ENCODE measurements at regions not wholly inside any gene's neighbourhood (a gene's known extent, or its start where the extent isn't known, plus 50 kb on each side); places are given as distances from the start of the nearest gene placed in this dataset.

DNA sequence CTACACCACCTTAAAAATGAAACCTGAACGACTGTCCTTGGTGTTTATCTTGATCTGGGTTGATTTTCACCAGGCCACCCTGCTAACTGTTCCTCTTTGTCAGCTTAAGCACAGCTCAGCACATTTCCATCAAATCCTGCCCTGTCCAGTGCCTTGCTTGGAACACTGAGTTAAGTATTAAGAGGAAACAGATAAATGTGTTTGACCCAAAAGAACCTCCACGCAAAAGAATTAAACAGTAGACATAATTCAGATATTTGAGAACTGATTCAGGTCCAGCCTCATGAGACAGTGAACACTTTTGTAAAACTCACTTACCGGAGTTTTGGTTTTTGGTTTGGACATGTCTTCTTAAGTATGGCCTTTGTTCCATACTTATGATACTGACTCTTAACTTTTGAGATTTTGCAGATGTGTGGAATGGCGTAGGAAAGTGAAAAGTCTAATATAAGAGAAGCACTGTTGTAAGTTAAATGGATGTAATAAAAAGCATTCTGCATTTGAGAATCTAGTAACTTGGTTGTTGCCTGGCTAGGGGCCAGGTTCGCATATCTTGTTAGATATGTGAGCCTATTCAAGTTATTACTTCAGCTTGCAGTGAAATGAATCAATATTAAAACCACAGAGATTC is 88.9 kb upstream of the SERPINE2 start:
- H3K79me2 ChIP-seq (ENCODE audit: insufficient read depth, low read length), result no peaks in the 10 kb centered on the region
- no peaks in the 10 kb centered on the region for H3K36me3 ChIP-seq (ENCODE audit: insufficient read depth, low read length)
- H3K27ac ChIP-seq (ENCODE audit: low read depth, low read length, poor library complexity, severe bottlenecking), result no peak overlapping the region
- no peak overlapping the region for H2AFZ ChIP-seq (ENCODE audit: low read length)
- H3K4me2 ChIP-seq (ENCODE audit: low read length), result no peak overlapping the region
- no peaks in the 10 kb centered on the region for H3K4me1 ChIP-seq (ENCODE audit: insufficient read depth, low read length, severe bottlenecking)
- no peaks in the 10 kb centered on the region for H3K9me2 ChIP-seq (ENCODE audit: low read depth, low read length)
- no peak overlapping the region for H3K9ac ChIP-seq (ENCODE audit: low read length)
- no peaks in the 10 kb centered on the region for H3K9me3 ChIP-seq (ENCODE audit: low read length)
- no peak overlapping the region for H3K4me3 ChIP-seq (ENCODE audit: low read depth, low read length, poor library complexity, severe bottlenecking)
- H3K27me3 ChIP-seq (ENCODE audit: insufficient read depth, low read length), result no peaks in the 10 kb centered on the region
- no peaks in the 10 kb centered on the region for H3F3A ChIP-seq (ENCODE audit: insufficient read depth, low read length)
- no peak for TF ChIP-seq EZH2 (IDR thresholded peaks at IDR 0.05; ENCODE audit: borderline replicate concordance, low read length)
- TF ChIP-seq, protein P1, sequence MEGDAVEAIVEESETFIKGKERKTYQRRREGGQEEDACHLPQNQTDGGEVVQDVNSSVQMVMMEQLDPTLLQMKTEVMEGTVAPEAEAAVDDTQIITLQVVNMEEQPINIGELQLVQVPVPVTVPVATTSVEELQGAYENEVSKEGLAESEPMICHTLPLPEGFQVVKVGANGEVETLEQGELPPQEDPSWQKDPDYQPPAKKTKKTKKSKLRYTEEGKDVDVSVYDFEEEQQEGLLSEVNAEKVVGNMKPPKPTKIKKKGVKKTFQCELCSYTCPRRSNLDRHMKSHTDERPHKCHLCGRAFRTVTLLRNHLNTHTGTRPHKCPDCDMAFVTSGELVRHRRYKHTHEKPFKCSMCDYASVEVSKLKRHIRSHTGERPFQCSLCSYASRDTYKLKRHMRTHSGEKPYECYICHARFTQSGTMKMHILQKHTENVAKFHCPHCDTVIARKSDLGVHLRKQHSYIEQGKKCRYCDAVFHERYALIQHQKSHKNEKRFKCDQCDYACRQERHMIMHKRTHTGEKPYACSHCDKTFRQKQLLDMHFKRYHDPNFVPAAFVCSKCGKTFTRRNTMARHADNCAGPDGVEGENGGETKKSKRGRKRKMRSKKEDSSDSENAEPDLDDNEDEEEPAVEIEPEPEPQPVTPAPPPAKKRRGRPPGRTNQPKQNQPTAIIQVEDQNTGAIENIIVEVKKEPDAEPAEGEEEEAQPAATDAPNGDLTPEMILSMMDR (IDR thresholded peaks at IDR 0.05; ENCODE audit: low read length), result no peak
- no peaks in the 10 kb centered on the region for H4K20me1 ChIP-seq (ENCODE audit: insufficient read depth, low read length)

DNA sequence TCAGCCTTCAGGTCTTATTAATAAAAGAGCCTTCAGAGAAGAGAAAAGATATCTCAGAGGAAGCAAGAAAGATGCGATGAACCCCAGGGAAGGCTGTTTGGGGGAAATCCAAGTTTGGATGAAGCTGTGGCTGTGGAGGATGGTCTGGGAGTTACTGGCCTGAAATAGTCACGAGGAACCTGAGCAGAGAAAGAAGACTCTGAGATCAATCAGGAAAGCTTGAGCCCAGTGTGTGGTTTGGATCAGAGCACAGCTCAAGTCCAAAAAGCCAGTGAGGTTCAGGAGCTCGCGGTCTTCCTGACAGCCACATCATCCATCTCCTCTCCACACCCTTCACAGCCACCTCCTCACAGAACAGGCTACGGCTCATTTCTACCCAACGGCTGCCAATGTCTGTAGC is 87.4 kb upstream of the SERPINE2 start:
- no peaks in the 10 kb centered on the region for H3K9me2 ChIP-seq (ENCODE audit: low read depth, low read length)
- no peak overlapping the region for H3K4me3 ChIP-seq (ENCODE audit: low read depth, low read length, poor library complexity, severe bottlenecking)
- H3K27ac ChIP-seq (ENCODE audit: low read depth, low read length, poor library complexity, severe bottlenecking), result no peak overlapping the region
- H3K4me1 ChIP-seq (ENCODE audit: insufficient read depth, low read length, severe bottlenecking), result no peaks in the 10 kb centered on the region
- no peaks in the 10 kb centered on the region for H3K9me3 ChIP-seq (ENCODE audit: low read length)
- no peaks in the 10 kb centered on the region for H3K27me3 ChIP-seq (ENCODE audit: insufficient read depth, low read length)
- H3K36me3 ChIP-seq (ENCODE audit: insufficient read depth, low read length), result no peaks in the 10 kb centered on the region
- no peaks in the 10 kb centered on the region for H3K79me2 ChIP-seq (ENCODE audit: insufficient read depth, low read length)
- no peak for TF ChIP-seq EZH2 (IDR thresholded peaks at IDR 0.05; ENCODE audit: borderline replicate concordance, low read length)
- TF ChIP-seq, protein P1 (IDR thresholded peaks at IDR 0.05; ENCODE audit: low read length), result no peak
- H3F3A ChIP-seq (ENCODE audit: insufficient read depth, low read length), result no peaks in the 10 kb centered on the region
- H2AFZ ChIP-seq (ENCODE audit: low read length), result no peak overlapping the region
- no peaks in the 10 kb centered on the region for H4K20me1 ChIP-seq (ENCODE audit: insufficient read depth, low read length)
- no peak overlapping the region for H3K9ac ChIP-seq (ENCODE audit: low read length)
- no peak overlapping the region for H3K4me2 ChIP-seq (ENCODE audit: low read length)

DNA sequence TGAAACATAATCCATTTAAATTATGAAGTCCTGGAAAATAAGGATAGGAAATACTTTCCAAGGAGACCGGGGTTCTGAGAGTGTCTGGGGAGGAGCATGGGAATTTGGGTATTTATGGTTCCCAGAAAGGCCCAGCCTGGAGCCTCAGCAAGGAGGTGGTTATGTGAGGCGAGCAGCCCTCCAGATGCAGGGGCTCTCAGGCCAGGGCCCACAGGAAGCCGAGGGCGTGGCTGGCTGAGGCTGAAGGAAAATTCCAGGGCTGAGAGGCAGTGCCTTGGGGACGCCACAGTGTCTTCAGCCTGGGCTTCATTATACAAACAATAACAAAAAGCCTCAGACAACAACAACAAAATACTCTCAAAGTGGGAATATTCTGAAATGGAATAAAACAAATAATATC is 86.9 kb upstream of the SERPINE2 start:
- H3K27ac ChIP-seq (ENCODE audit: low read depth, low read length, poor library complexity, severe bottlenecking), result no peak overlapping the region
- H3K9ac ChIP-seq (ENCODE audit: low read length), result no peak overlapping the region
- H3K9me3 ChIP-seq (ENCODE audit: low read length), result no peaks in the 10 kb centered on the region
- no peaks in the 10 kb centered on the region for H3F3A ChIP-seq (ENCODE audit: insufficient read depth, low read length)
- H3K4me1 ChIP-seq (ENCODE audit: insufficient read depth, low read length, severe bottlenecking), result no peaks in the 10 kb centered on the region
- no peak overlapping the region for H3K4me2 ChIP-seq (ENCODE audit: low read length)
- H3K4me3 ChIP-seq (ENCODE audit: low read depth, low read length, poor library complexity, severe bottlenecking), result no peak overlapping the region
- no peaks in the 10 kb centered on the region for H4K20me1 ChIP-seq (ENCODE audit: insufficient read depth, low read length)
- H3K27me3 ChIP-seq (ENCODE audit: insufficient read depth, low read length), result no peaks in the 10 kb centered on the region
- no peaks in the 10 kb centered on the region for H3K9me2 ChIP-seq (ENCODE audit: low read depth, low read length)
- no peaks in the 10 kb centered on the region for H3K36me3 ChIP-seq (ENCODE audit: insufficient read depth, low read length)
- TF ChIP-seq EZH2 (IDR thresholded peaks at IDR 0.05; ENCODE audit: borderline replicate concordance, low read length), result no peak
- TF ChIP-seq, protein P1 (IDR thresholded peaks at IDR 0.05; ENCODE audit: low read length), result no peak
- no peaks in the 10 kb centered on the region for H3K79me2 ChIP-seq (ENCODE audit: insufficient read depth, low read length)
- H2AFZ ChIP-seq (ENCODE audit: low read length), result no peak overlapping the region

Measured in OCI-LY1 (cell line).